NCI-H146 treated with DMSO at 0.1 percent for 48 hours (cell line): ENCODE measurements at regions not wholly inside any gene's neighbourhood (a gene's known extent, or its start where the extent isn't known, plus 50 kb on each side); places are given as distances from the start of the nearest gene placed in this dataset.

Experiments
- DNase-seq: peaks from one replicate; lab custom pipeline; 2025; ENCODE audit not compliant: unreplicated experiment; lab: John Stamatoyannopoulos, UW

DNA sequence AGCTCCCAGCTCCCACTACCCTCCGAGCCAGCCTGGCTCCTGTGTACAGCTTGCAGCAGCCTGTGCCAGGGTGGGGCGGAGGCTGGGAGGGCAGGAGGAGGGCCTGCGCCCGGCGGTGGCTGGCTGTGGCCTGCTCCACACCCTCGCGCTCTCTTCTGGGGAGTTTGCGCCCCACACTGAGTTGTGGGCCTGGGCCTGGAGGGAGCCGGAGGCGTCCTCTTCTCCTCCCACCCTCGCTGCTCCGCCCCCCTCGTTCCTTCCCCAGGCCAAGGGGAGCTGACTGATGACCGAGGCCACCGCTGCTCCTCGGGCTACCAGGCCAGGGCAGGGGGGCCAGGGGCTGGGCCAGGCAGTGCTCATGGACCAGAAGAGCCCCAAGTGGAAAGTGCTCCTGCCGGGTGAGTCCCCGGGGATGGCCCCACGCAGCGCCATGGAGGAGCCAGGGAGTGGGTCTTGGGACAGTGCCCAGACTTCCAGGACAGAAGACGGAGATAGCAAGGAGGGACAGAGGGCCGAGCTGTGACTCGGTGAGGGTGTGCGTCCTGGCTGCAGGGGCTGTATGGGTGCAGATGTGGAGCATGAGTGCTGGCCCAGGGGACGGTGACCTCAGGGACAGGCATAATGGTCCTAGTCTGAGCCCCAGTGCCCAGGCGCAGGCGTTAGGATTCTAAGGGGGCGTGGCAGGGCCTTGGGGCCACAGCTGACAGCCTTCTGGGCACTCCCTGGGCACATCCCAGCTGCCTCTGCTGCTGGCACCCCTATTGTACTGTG is 242.1 kb upstream of the GSE1 start:
- no peak for DNase-seq

DNA sequence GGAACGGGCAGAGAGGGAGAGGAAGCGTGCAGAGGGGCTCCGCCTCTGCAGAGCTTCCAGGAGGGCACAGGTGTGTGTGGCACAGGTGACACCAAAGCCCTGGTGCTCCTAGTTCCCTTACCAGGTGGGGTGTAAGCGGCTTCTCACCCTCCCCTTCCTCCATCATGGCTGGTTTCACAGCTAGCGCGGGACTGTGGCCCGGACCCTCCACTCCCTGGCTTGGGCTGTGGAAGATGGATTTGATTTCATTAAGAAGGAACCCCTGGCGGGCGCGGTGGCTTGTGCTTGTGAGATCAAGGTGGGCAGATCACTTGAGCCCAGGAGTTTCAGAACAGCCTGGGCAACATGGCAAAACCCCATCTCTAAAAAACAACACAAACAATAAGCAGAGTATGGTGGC is 241.2 kb upstream of the GSE1 start:
- no peak for DNase-seq

DNA sequence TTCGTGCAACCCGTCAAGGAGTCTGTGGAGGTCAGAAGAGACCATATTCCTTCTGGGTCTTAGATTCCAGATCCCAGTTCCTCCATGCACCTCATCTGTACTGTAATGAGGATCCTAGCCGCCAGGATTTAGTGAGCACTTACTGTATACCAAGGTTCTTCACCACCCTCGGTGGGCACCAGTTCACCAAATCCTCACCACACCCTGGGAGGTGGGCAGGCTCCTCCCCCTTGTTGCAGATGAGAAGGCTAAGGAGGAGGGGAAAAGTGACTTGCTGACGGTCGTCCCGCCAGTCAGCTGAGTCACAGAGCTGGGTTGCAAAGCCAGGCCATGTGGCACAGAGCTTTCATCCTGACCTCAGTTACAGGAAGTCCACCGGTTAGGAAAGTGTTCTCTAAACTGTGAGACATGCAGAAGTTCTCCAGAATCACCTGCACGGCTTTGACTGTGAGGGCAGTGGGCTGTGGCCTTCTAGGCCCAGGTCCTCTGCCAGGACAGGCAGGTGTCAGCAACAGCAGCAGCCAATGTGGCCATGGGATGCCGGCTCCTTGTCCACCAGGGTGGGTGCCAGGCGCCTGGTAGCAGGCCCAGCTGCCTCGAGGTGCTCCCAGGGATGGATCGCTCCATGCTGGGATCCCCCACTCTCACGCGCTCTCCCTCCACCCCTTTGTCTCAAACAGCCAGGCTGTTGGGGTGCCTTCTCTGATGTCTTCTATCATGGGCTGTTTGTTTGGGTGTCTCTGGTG is 240.3 kb upstream of the GSE1 start:
- DNase-seq, result no peak

DNA sequence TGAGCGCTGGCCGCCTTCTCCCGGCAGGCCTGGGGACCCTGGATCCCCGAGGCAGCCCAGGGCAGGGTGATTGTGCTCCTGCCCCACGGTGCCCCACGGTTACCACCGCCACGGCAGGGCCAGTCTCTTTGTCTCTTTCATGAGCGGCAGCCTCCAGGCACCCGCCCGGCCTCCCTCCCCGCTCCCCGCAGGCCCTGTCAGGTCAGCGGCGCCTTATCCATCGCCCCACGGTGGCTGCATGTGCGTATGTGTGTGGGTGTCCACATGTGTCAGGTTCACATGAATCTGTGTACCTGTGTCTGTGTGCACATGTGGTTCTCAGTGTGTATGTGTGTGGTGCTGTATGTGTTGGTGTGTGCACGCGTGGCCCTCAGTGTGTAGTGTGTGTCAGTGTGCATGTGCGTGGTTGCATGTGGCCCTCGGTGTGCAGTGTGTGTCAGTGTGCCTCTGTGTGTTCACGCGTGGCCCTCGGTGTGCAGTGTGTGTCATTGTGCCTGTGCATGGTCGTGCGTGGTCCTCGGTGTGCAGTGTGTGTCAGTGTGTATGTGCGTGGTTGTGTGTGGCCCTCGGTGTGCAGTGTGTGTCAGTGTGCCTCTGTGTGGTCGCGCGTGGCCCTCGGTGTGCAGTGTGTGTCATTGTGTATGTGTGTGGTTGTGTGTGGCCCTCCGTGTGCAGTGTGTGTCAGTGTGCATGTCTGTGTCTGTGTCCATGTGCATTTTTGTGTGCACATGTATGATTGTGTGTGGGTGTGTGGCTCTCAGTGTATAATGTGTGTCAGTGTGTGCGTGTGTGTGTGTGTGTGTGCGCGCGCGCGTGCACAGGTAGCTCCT is 239.2 kb upstream of the GSE1 start:
- DNase-seq, result no peak

DNA sequence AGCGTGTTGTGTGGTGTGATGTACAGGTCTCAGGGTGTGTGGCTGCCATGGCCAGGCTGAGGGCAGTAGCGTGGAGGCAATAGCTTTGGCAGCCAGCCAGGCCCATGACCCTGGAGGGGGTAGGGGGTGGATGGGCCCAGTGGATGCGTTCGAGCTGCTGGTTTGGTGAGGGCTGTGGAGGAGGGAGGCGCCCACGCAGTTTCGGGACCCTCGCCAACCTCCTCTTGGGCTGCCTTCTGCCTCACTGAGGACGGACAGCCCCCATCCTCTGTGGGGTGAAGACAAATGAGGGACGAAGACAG is 238.6 kb upstream of the GSE1 start:
- no peak for DNase-seq

DNA sequence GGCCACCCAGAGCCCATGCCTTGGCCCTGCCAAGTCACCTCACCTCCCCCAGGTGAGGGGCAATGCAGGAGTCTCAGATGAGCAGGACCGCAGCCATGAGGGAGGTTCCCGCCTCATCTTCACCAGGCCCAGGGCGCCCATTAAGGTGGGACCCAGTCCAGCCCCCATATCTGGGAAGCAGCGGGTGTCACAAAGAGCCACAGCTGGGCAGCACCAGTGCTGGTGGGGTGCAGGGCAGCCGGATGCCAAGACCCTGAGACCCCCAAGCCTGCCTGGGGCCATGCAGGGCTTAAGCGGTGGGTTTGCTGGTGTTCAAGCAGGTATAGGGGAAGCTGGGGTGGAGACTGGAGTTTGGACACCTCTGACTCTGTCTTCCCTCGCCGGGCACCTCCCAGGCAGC is 237.8 kb upstream of the GSE1 start:
- no peak for DNase-seq

DNA sequence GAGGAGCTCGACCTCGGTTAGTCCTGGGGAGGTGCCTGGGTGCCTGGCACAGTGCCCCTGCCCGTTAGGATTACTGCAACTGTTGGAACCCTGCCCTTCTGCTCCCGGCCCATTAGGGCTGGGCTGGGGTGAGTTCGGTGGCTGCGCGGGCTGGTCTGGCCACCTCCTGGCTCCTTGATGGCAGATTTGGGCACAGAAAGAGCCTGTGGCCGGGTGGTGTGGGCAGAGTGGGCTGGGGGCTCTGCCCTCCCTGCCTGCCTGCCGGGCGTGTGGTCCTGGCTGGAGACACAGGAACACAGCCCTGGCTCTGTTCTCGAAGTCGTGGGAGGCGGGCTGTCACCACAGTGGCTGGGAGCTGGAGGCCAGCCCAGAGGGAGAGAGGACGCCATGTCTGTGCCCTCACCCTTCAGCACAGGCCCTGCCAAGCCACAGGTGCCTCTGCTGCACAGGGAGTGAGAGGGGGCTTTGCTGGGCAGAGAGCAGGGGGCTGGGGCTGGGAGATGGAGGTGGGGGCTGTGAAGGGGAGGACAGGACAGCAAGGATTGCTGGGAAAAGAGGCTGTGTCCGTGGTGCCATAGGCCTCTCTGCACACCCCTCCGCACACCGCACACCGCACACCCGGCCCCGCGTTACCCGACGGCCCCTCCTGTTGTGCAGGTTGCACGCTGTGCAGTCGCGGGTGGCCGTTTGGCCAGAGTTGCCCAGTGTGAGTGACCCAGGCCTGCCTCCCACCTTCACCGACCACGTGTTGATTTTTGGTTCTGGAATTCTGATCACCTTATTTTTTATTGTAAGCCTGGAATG is 236.6 kb upstream of the GSE1 start:
- DNase-seq, result no peak

DNA sequence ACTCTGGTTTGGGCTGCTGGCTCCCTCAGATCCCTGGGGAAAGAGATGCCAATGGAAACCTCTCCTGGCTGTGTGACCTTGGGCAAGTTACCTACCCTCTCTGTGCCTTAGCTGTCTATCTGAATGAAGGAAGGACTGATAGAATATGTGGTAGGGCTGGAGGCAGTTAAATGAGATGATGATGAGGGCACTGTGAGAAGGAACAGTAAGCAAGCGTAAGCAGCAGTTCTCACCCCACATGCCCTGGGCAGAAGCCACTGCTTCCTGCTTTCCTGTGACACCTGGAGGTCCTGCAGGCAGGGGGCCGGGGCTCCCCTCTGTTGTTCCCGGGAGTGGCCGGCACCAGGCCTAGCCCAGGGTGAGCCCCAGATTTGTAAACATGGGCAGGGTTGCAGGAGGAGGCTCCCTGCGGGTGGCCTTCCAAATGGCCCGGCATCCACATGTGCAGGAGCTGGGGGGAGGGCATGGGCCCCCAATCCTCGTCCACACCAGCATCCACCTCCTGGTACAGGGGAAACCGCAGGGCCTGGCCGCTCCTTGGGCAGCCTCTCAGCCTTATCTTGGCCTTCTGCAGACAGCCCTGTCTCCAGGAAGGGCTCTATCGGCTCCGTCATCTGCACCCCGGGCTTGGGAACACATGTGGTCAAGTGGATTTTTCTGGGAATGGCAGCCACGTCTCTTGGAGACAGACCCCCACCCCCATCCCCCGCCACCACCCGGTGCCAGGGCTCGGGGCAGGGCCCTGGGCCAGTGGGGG is 235.6 kb upstream of the GSE1 start:
- no peak for DNase-seq

DNA sequence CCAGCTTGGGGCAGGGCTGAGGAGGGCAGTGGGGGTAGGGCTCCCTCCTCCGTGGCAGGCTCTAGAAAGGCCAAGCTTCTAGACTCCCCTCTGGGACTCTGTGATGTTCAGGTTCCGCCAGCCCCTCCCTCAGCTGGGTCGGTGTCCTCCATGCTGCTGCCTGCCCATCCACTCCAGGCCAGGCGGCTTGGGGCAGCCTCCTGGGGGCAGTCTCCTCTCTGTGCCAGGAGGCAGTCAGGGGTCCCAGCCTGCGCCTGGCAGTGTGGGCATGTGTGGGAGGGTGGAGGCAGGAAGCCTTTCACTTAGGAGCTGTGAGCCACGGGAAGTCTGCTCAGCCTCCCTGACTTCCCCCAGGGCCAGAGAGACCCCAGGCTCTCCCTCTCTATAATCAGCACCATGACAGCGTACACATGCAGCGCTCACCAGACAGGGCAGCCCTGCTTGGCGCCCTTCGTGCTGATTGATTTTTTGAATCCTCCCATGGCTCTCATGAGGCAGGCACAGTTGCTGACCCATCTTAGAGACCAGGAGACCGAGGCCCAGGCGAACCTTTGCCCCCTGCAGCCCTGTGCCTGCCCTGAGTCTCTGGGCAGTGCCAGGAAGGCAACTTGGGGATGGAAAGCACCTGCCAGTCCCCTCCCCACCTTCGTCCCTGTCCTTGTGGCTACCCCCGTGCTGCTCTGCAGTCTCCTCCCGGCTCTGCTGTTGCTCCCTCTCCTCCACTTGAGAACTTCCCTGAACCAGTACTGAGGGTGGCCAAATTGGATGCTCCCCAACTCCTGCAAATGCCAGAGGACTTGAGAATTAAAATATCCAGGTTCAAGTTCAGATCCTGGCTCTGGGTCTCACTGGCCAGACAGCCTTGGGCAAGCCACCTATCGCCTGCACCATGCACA is 234.7 kb upstream of the GSE1 start:
- no peak for DNase-seq

DNA sequence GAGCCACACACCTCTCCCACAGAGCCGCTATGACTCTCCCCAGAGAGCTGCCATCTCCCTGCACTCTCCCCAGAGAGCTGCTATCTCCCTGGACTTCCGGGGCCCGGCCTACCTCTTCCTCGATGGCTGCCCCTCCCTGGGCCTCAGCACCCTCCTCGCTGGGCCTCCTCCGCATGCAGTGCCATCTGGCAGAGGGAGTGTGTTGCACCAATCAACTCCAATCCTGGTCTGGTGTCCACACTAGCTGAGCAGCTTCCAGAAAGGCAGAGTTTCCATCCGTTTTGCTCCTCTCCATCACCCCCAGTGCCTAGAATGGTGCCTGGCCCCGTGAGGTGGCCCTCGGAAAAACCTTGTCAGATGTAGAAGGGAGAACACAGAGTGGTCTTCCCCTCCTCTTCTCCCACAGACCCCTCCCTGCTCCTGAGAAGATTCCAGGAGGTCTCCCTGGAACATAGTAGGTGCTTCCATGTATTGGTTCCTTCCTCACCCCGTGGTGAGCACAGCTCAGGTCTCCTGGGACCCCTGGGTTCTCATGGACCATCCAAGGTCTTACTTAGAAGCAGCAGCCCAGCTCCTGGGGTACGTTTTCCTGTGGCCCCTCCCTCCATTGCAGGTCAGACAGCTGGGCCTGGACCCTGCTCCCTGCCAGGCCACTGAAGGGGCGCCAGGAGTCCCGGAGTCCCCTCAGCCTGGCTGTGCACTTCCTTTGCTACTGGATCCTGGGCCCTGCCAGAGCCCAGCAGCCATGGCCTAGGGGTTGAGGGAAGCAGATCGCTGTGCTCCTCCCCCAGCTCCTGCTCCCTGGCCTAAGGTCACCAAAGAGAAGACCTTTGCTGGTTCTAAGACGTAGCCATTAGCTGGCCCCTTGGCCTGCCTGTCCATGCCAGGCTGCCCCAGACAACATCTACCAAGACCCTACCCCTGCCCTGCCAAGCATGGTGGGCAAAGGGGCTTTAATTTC is 233.8 kb upstream of the GSE1 start:
- DNase-seq, result no peak

DNA sequence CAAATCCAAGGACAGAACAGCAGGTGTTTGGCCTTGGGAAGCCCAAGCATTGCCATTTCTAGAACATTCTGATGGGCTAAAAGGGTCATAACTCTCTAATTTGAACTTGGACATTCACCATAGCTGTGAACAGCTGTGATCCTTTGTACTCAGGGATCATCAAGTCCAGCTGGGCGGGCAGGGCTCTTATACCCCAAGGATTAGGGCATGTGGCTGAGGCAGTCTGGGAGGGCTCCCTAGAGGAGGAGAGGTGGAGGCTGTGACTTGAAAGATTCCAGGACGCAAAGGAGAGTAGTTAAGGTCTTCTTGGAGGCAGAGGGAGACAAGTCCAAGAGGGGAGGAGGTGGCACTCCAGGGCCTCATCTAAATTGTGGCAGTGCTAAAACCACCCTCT is 233.1 kb upstream of the GSE1 start:
- DNase-seq, result no peak

DNA sequence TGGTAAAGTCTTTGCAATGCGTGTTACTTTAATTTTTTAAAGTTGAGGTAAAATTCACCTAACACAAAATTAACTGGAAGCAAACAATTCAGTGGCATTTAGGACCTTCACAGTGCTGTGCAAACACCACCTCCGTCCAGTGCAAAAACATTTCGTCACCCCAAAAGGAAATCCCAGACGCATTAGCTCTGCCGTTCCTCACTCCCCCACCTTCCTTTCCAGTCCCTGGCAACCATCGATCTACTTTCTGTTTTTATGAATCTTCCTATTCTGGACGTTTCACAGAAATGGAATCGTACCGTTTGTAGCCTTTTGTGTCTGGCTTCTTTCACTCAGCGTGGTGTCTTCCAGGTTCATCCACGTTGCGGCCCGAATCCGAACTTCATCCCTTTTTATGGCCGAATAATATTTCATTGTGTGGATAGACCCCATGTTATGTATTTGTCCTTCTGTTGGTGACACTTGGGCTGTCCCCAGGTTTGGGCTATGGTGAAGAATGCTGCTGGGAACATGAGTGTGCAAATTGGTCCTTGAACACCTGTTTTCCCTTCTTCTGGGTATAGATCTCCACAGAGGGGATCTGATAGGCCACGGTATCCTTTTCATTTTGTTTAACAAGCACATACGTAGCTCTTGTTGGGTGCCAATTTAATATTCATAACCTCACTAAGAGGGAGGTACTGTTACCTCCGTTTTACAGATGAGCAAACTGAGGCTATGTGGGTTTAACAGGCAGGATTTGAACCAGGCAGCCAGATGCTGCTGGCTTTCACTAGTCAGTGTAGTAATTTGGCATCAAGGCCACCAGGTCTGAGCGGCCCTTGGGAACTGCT is 232.0 kb upstream of the GSE1 start:
- no peak for DNase-seq

DNA sequence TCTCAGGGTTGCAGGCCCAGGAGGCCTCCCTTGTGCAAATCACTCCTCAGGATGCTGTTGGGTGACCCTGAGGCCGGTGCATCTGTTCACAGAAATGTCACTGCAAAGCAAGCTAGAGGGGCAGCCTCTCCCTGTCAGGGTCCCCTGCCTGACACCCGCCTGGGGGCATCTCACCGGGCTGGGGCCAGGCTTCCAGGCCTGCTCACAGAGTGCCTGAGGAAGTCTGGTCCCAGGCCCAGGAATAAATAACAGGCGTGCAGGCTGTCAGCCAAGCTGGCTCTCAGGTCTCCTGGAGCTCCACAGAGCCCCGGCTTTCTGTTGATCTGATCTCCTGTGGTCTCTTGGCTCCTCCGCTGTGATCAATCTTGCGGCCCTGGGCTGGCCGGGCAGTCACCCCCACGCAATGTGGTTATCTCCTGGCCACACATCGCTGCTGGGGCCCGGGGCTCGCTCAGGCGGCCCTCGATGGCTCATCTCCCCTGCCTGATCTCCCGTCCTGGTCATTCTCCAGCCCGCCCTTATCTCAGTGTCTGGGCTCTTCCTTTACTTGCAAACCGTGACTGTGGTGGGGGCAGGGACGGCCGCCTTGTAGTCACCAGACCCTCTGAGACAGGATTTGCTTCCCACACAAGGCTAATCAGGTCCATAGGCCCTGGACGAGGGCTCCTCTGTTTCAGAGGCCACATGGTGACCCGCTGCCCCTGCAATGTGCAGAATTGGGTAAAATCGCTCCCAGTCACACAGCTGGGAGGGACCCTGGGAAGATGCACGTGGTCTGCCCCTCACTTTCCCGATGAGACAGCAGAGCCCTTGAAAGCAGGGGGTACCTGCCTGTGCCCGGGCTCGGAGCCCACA is 231.2 kb upstream of the GSE1 start:
- DNase-seq, result no peak

DNA sequence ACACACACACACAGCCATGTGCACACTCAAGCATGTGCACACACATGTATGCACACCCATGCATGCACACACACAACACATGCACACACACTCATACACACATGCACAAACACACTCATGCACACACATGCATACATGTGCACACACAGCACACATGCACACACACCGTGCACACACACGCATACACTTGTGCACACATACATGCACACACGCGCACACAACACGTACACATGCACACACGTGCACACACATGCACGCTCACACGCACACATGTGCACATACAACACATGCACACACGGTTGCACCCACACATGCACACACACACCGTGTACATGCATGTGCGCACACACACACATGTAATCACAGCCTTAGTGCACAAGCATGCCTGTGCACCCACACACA is 230.4 kb upstream of the GSE1 start:
- no peak for DNase-seq

DNA sequence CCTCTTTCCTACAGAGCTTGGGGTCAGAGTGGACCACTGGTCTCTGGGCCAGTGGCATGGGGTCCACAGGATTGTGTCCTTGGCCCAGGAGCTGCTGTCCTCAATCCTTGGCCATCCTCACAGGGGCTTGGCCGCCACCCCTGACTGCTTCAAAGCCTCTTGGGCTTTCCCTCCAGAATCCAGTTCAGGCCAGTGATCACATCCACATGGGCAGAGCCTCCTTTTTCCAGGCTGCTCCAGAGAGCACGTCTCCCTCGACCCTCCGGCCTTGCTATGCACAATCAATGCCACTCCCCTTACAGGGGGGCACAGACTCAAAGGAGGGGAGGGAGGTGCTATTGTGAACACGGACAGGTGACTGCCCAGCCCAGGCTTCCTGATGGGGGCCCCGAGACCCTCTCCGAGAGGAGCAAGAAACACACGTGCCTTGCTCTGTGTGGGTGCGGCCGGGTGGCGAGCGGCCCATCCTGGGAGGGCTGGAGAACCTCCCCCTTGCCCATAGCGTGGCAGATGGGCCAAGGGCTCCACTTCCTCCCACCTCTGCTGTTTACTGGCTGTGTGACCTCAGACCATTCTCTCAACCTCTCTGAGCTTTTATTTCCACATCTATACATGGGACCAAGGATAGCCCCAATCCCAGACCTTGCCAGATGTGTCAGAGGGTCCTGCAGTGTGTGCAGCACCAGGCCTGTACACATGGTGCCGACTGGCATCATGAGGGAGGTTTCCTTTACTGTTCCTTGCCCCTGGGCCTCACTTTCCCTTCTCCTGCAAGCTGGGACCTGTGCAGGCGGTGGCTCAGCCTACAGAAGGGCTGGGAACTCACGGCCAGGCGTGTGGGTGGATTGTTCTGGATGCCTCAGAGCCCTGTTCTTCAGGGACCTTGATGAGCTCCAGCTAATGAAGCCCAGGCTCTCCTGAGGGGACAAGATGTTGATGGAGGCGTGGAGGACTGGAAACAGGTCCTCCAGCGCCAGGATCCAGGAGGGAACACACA is 229.0 kb upstream of the GSE1 start:
- no peak for DNase-seq
